ENCODE measurements at regions not wholly inside any gene's neighbourhood (a gene's known extent, or its start where the extent isn't known, plus 50 kb on each side); places are given as distances from the start of the nearest gene placed in this dataset.
"Not testable (repeated sequence)": the region's sequence is repeated elsewhere in the genome, so short reads cannot be mapped to it uniquely, and the experiment has no call there.

DNA sequence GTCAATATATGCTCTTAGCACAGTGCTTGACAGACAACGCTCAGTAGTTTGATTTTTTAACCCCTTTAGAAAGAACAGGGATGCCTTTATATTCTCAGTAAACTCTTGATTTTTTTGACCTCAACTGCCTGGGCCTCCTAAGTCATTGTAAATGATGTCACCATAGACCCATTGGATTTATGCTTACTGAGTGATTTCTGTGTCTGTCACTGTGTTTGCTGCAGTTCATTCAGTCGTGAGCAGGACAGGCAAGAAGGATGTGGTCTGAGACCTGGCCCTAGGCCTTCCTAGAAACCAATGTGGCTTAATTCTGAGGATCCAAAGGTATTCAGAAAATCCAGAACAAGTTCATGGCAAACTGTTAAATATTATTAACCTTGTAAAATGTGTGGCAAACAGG, 868.1 kb downstream of the XPNPEP1 start:
- DNase-seq, result no peak
- H3K36me3 ChIP-seq, result no peaks in the 10 kb centered on the region
- H3K27ac ChIP-seq, result no peak overlapping the region
- no peaks in the 10 kb centered on the region for H3K9me3 ChIP-seq
- no peaks in the 10 kb centered on the region for H3K27me3 ChIP-seq
- no peak overlapping the region for H3K4me3 ChIP-seq
- H3K4me1 ChIP-seq, result no peaks in the 10 kb centered on the region
- TF ChIP-seq EP300 (IDR thresholded peaks at IDR 0.05) (no peak), POLR2AphosphoS5 (IDR thresholded peaks at IDR 0.05) (no peak), POLR2A (IDR thresholded peaks at IDR 0.05) (no peak)
- ATAC-seq (ENCODE audit: low FRiP score in 2 of 2), result no peak
- WGBS, 2 donors, result 70 to 71% methylated on average over 2 of the region's 2 CpGs

GRCh38 chr10:109047856-109048255, 875.5 kb downstream of the XPNPEP1 start:
- ATAC-seq (ENCODE audit: low FRiP score in 2 of 2) (no peak), DNase-seq (peak in 1 of 2 donors; percentile 66)
- no peaks in the 10 kb centered on the region for H3K36me3 ChIP-seq

DNA sequence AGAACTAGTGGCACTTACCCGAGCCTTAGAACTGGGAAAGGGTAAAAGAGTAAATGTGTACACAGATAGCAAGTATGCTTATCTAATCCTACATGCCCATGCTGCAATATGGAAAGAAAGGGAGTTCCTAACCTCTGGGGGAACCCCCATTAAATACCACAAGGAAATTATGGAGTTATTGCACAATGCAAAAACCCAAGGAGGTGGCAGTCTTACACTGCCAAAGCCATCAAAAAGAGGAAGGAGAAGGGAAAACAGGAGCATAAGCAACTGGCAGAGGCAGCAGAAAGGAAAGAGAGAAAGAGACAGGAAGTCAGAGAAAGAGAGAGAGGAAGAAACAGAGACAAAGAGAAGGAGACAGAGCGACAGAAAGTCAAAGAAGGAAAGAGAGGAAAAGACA, 876.9 kb downstream of the XPNPEP1 start:
- not testable (repeated sequence) for DNase-seq; H3K36me3 ChIP-seq; H3K4me3 ChIP-seq; H3K9me3 ChIP-seq; ATAC-seq (ENCODE audit: low FRiP score in 2 of 2); H3K27ac ChIP-seq; H3K27me3 ChIP-seq; H3K4me1 ChIP-seq
- WGBS, 2 donors, result 43 to 45% methylated on average over 2 of the region's 2 CpGs

More at GRCh38 chr10:109047856-109048255, 875.5 kb downstream of the XPNPEP1 start:
- no peak for TF ChIP-seq POLR2AphosphoS5 (IDR thresholded peaks at IDR 0.05)
- TF ChIP-seq EP300 (IDR thresholded peaks at IDR 0.05), result no peak
- no peak for TF ChIP-seq POLR2A (IDR thresholded peaks at IDR 0.05)
- TF ChIP-seq, protein P1, sequence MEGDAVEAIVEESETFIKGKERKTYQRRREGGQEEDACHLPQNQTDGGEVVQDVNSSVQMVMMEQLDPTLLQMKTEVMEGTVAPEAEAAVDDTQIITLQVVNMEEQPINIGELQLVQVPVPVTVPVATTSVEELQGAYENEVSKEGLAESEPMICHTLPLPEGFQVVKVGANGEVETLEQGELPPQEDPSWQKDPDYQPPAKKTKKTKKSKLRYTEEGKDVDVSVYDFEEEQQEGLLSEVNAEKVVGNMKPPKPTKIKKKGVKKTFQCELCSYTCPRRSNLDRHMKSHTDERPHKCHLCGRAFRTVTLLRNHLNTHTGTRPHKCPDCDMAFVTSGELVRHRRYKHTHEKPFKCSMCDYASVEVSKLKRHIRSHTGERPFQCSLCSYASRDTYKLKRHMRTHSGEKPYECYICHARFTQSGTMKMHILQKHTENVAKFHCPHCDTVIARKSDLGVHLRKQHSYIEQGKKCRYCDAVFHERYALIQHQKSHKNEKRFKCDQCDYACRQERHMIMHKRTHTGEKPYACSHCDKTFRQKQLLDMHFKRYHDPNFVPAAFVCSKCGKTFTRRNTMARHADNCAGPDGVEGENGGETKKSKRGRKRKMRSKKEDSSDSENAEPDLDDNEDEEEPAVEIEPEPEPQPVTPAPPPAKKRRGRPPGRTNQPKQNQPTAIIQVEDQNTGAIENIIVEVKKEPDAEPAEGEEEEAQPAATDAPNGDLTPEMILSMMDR (IDR thresholded peaks at IDR 0.05), result no peak
- H3K9me3 ChIP-seq, result no peaks in the 10 kb centered on the region
- H3K4me1 ChIP-seq, result no peaks in the 10 kb centered on the region
- no peak overlapping the region for H3K27ac ChIP-seq
- WGBS, 2 donors, result 93% methylated on average over 12 of the region's 12 CpGs; no CpG with 5 or more reads in 1 of the 2 donors
- no peak overlapping the region for H3K4me3 ChIP-seq
- H3K27me3 ChIP-seq, result no peaks in the 10 kb centered on the region

GRCh38 chr10:109040622-109041021, 882.7 kb downstream of the XPNPEP1 start:
- H3K4me1 ChIP-seq, result no peaks in the 10 kb centered on the region
- ATAC-seq (ENCODE audit: low FRiP score in 2 of 2) (no peak), DNase-seq (peak in 1 of 2 donors; percentile 79)
- no peak overlapping the region for H3K27ac ChIP-seq
- TF ChIP-seq, protein P1 (IDR thresholded peaks at IDR 0.05), result no peak
- TF ChIP-seq EP300 (IDR thresholded peaks at IDR 0.05), result no peak
- TF ChIP-seq POLR2A (IDR thresholded peaks at IDR 0.05), result no peak
- no peak for TF ChIP-seq POLR2AphosphoS5 (IDR thresholded peaks at IDR 0.05)
- 92 to 97% methylated on average over 4 to 17 of the region's 17 CpGs for WGBS, 2 donors
- no peaks in the 10 kb centered on the region for H3K27me3 ChIP-seq
- H3K4me3 ChIP-seq, result no peak overlapping the region
- H3K36me3 ChIP-seq, result no peaks in the 10 kb centered on the region
- H3K9me3 ChIP-seq, result peaks cover 0 to 4% (median 0%) of the 10 kb centered on the region in 4 donors

- Histone ChIP-seq H3K27ac (no peak overlapping the region), H3K9me3 (peaks cover 0 to 4% (median 0%) of the 10 kb centered on the region in 4 donors), H3K36me3 (no peaks in the 10 kb centered on the region), H3K4me3 (no peak overlapping the region), H3K27me3 (no peaks in the 10 kb centered on the region), H3K4me1 (no peaks in the 10 kb centered on the region)
- TF ChIP-seq POLR2A (IDR thresholded peaks at IDR 0.05) (no peak), EP300 (IDR thresholded peaks at IDR 0.05) (no peak)
- TF ChIP-seq, protein P1 (IDR thresholded peaks at IDR 0.05), result no peak
- no peak for ATAC-seq (ENCODE audit: low FRiP score in 2 of 2)
- 70 to 78% methylated on average over 4 of the region's 4 CpGs for WGBS, 2 donors
- no peak for DNase-seq
These were observed 885.3 kb downstream of the XPNPEP1 start for GRCh38 chr10:109037978-109038377.

- H3K27me3 ChIP-seq, result no peaks in the 10 kb centered on the region
- no peak overlapping the region for H3K4me3 ChIP-seq
- TF ChIP-seq EP300 (IDR thresholded peaks at IDR 0.05) (no peak), POLR2A (IDR thresholded peaks at IDR 0.05) (no peak), POLR2AphosphoS5 (IDR thresholded peaks at IDR 0.05) (no peak)
- TF ChIP-seq, protein P1 (IDR thresholded peaks at IDR 0.05), result no peak
- no peaks in the 10 kb centered on the region for H3K9me3 ChIP-seq
- 62 to 63% methylated on average over 3 to 4 of the region's 4 CpGs for WGBS, 2 donors
- DNase-seq, result no peak
- no peaks in the 10 kb centered on the region for H3K36me3 ChIP-seq
- no peak for ATAC-seq (ENCODE audit: low FRiP score in 2 of 2)
- H3K27ac ChIP-seq, result no peak overlapping the region
- H3K4me1 ChIP-seq, result no peaks in the 10 kb centered on the region
These were observed 892.6 kb downstream of the XPNPEP1 start for GRCh38 chr10:109030581-109031210.

Data from upper lobe of left lung (tissue), 6 donors.